ENCODE measurements at regions not wholly inside any gene's neighbourhood (a gene's known extent, or its start where the extent isn't known, plus 50 kb on each side); places are given as distances from the start of the nearest gene placed in this dataset.
A peak's percentile ranks its signal among the peaks of the same experiment; 100 is the strongest.

DNA sequence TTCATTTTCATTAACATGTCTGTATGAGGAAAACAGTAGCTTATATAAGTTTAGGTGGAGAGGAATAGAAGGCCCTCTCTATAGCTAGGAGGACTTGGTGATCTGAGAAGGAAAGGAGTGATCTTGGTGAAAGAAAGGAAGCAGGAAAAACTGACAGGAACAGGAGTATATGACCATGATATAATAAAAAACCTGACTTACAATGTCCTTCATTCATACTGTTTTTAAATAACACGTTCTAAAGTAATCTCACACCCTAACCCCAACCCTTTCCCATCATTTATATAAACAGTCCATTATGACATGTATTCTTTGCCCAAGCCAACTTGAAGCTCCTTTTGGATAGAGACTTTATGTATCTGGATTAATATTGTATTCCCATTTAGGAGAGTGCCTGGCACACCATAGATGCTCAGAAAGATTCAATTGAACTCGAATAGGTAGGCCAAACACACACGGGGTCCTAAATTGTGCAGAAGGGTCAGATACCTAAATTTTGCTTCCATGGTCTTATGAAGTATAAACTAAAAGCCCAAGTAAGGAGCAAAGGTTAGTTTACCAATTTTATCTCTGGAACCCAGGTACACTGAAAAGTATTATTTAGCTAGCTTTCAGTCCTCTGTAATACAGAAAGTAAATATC is 75.9 kb downstream of the OR2B2 start:
- peak overlapping the region; percentile 99 for H3K27ac ChIP-seq (ENCODE audit: low read depth in 1 of 2, low read length in 2 of 2)
- no peak for DNase-seq (ENCODE audit: low spot score)
- H3K9ac ChIP-seq (ENCODE audit: low read depth in 1 of 2, low read length in 2 of 2): peak overlapping the region; percentile 94 to 99
- H3K36me3 ChIP-seq (ENCODE audit: control insufficient read depth in 4 of 4, insufficient read depth in 3 of 4, low read depth in 1 of 4, low read length in 3 of 4): peaks cover 0 to 3% (median 0%) of the 10 kb centered on the region in 4 donors
- H3K9me3 ChIP-seq (ENCODE audit: control insufficient read depth in 4 of 4, low read length in 3 of 4): no peaks in the 10 kb centered on the region
- peaks cover 0 to 30% (median 10%) of the 10 kb centered on the region in 4 donors for H3K4me1 ChIP-seq (ENCODE audit: control insufficient read depth in 4 of 4, insufficient read depth in 4 of 4, low read length in 3 of 4)
- no peaks in the 10 kb centered on the region for H3K27me3 ChIP-seq (ENCODE audit: control insufficient read depth in 4 of 4, insufficient read depth in 4 of 4, low read length in 3 of 4)
- 17% methylated on average over 3 of the region's 3 CpGs for WGBS
- TF ChIP-seq YY1 (IDR thresholded peaks at IDR 0.05) (no peak), FOXA2 (IDR thresholded peaks at IDR 0.05) (peak; percentile 10), RAD21 (IDR thresholded peaks at IDR 0.05) (peak in 1 of 2 donors; percentile 19)
- peak overlapping the region; percentile 57 to 87 (median 80) for H3K4me3 ChIP-seq (ENCODE audit: low read depth in 1 of 3, low read length in 3 of 3)

- Histone ChIP-seq H3K27ac (ENCODE audit: low read depth in 1 of 2, low read length in 2 of 2) (no peak overlapping the region), H3K4me1 (ENCODE audit: control insufficient read depth in 4 of 4, insufficient read depth in 4 of 4, low read length in 3 of 4) (peaks cover 0 to 37% (median 11%) of the 10 kb centered on the region in 4 donors), H3K9me3 (ENCODE audit: control insufficient read depth in 4 of 4, low read length in 3 of 4) (no peaks in the 10 kb centered on the region), H3K36me3 (ENCODE audit: control insufficient read depth in 4 of 4, insufficient read depth in 3 of 4, low read depth in 1 of 4, low read length in 3 of 4) (peaks cover 0 to 3% (median 0%) of the 10 kb centered on the region in 4 donors), H3K4me3 (ENCODE audit: low read depth in 1 of 3, low read length in 3 of 3) (no peak overlapping the region), H3K9ac (ENCODE audit: low read depth in 1 of 2, low read length in 2 of 2) (no peak overlapping the region), H3K27me3 (ENCODE audit: control insufficient read depth in 4 of 4, insufficient read depth in 4 of 4, low read length in 3 of 4) (no peaks in the 10 kb centered on the region)
- no peak for DNase-seq (ENCODE audit: low spot score)
- 80% methylated on average over 4 of the region's 4 CpGs for WGBS
- TF ChIP-seq ZBTB33 (IDR thresholded peaks at IDR 0.05): no peak
- TF ChIP-seq RXRA (IDR thresholded peaks at IDR 0.05): no peak
- no peak for TF ChIP-seq EGR1 (IDR thresholded peaks at IDR 0.05; ENCODE audit: low read depth in 2 of 2)
Observed at GRCh38 chr6:27834879-27835549, 77.2 kb downstream of the OR2B2 start.

- peaks cover 0 to 34% (median 10%) of the 10 kb centered on the region in 4 donors for H3K4me1 ChIP-seq (ENCODE audit: control insufficient read depth in 4 of 4, insufficient read depth in 4 of 4, low read length in 3 of 4)
- no peaks in the 10 kb centered on the region for H3K27me3 ChIP-seq (ENCODE audit: control insufficient read depth in 4 of 4, insufficient read depth in 4 of 4, low read length in 3 of 4)
- H3K27ac ChIP-seq (ENCODE audit: low read depth in 1 of 2, low read length in 2 of 2): no peak overlapping the region
- H3K9ac ChIP-seq (ENCODE audit: low read depth in 1 of 2, low read length in 2 of 2): no peak overlapping the region
- peaks cover 0 to 3% (median 0%) of the 10 kb centered on the region in 4 donors for H3K36me3 ChIP-seq (ENCODE audit: control insufficient read depth in 4 of 4, insufficient read depth in 3 of 4, low read depth in 1 of 4, low read length in 3 of 4)
- WGBS: 97% methylated on average over 1 of the region's 1 CpG
- DNase-seq (ENCODE audit: low spot score): no peak
- TF ChIP-seq FOXA1 (IDR thresholded peaks at IDR 0.05) (no peak), HNF4A (conservative IDR thresholded peaks at IDR 0.05) (no peak), ATF3 (IDR thresholded peaks at IDR 0.05) (no peak), EGR1 (IDR thresholded peaks at IDR 0.05; ENCODE audit: low read depth in 2 of 2) (no peak)
- no peak overlapping the region for H3K4me3 ChIP-seq (ENCODE audit: low read depth in 1 of 3, low read length in 3 of 3)
- H3K9me3 ChIP-seq (ENCODE audit: control insufficient read depth in 4 of 4, low read length in 3 of 4): no peaks in the 10 kb centered on the region
Observed at GRCh38 chr6:27834384-27834783, 77.8 kb downstream of the OR2B2 start.
